Tongue (tissue), 1 donor: ENCODE measurements at regions not wholly inside any gene's neighbourhood (a gene's known extent, or its start where the extent isn't known, plus 50 kb on each side); places are given as distances from the start of the nearest gene placed in this dataset.
A peak's percentile ranks its signal among the peaks of the same experiment; 100 is the strongest.

Experiments
- DNase-seq: peaks from one replicate; pipeline ENCODE4 v3.0.0-alpha.2; 2015

GRCh38 chr7:67843001-67843565 is 846.5 kb downstream of the TYW1 start:
- DNase-seq = no peak

DNA sequence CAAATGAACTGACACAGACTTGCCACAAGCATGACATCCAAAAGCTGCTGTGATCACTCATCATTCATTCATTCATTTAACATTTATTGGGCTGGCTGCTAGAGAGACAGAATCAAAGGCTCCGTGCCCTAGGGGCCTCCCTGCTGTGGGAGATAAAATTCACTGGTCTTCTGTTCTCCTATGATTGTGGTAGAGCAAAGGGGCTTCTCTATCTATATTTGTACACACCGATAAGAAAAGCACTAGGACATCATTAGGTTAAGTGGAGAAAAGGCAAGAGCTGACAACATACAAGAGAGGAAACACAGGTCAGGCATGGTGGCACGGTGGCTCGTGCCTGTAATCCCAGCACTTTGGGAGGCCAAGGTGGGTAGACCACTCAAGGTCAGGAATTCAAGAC is 847.0 kb downstream of the TYW1 start:
- DNase-seq = no peak

GRCh38 chr7:67847092-67847787 is 850.6 kb downstream of the TYW1 start:
- DNase-seq = no peak

- DNase-seq = peak; percentile 61
Measured at GRCh38 chr7:67854221-67855178, 857.9 kb downstream of the TYW1 start.

DNA sequence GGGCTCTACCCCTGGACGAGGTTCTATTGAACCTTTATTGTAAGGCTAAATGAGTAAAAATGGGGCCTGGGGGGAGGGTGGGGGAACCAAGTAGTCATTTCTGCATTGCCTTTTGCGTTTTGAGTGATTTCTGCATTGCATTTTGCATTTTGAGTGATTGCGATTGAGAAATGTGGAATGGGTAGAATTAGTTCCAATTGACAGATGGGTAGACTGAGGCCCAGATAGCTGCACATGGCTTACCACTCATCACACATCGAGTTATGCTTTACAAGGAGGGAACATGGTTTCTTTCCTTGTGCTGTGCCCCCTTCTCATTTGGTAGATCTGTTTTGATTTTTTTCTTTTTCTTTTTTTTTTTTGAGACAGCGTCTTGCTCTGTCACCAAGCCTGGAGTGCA is 858.7 kb downstream of the TYW1 start:
- DNase-seq = no peak

- no peak for DNase-seq
Measured at GRCh38 chr7:67856046-67856445, 859.4 kb downstream of the TYW1 start.

- DNase-seq = no peak
Measured at GRCh38 chr7:67857698-67858097, 861.1 kb downstream of the TYW1 start.

DNA sequence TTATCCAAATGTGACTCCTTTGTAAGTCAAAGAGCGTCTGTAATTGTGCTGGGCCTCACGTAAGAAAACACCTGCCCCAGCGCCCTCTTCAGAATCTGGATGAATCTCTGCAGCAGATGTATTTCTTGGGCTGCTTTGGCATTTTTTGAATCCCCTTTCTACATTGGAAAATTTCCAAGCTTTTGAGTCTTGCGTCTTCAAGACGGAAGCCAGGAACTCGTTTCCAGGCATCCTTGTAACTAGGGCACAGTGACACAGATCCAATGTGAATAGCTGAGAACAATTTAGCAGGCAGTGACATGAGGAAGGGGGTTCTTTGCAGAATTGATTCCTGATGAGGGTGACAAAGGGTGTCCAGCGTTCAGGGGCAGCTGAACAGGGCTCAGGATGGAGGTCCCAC is 862.3 kb downstream of the TYW1 start:
- DNase-seq = peak; percentile 15

- no peak for DNase-seq
Measured at GRCh38 chr7:67863911-67864310, 867.3 kb downstream of the TYW1 start.

DNA sequence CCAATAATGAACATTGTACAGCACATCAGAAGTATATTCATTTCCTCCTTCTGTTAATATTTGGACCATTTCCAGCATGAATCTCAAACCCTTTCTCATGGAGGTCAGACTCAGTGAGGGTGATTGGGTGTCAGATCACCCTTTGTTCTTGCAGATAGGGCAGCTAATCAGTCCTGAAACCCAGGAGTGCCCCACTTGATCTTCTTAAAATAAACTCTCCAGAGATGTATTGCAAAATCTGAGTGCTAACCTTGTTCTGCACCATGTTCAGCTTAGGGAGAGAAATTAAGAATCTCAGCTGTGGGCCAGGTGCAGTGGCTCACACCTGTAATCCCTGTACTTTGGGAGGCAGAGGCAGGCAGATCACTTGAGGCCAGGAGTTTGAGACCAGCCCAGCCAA is 869.4 kb downstream of the TYW1 start:
- no peak for DNase-seq

GRCh38 chr7:67866812-67867211 is 870.2 kb downstream of the TYW1 start:
- no peak for DNase-seq

DNA sequence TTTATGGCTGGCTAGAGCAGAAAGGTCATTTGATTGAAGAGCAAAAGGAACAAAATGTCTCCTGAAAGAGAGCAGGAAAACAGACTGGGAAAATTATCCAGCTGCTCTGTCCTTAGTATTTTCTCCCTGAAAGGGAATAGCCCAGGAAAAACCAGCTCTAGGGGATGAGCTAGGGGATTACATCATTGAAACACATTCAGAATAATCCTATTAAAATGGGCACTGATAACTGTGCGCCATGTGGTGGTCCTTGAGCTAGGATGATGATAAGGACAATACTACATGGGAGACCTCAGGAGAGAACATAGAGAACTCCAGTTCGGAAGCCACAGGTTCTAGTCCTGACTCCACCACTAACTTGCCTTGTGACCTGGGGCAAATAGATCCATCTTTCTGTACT is 873.8 kb downstream of the TYW1 start:
- DNase-seq = no peak

DNA sequence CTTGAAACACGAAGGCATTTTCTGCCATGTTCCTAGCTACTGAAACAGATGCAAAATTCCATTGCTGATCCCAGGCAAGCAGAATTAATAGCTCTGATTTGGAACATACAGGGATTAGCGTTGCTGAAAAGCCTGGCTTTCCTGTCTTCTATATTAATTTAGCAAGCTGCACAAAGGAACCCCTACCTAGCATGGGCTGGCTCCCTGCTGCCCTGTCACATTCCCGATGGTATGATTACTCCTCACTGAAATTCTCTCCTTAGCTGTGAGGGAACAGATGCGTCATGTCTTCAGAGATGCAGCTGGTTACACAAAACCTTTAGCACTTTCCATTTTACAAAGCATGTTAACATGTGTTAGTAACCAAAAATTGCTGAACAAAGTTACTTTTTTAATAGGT is 878.9 kb downstream of the TYW1 start:
- no peak for DNase-seq

DNA sequence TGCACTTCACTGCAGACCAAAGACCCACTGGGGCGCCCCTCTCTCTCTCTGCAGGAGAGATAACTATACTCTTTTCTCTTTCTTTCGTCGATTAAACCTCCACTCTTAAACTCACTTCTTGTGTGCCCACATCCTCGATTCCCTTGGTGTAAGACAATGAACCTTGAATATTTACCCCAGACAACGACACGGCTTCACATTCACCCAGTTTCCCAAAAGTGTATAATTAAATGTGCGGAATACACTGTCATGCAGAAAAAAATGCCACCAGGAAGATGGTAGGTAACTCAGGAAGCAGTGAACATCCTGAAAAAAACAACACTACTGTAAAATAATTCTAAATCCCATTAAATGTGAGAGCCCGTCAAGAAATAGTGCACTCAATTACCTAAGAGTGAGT is 882.2 kb downstream of the TYW1 start:
- no peak for DNase-seq

DNA sequence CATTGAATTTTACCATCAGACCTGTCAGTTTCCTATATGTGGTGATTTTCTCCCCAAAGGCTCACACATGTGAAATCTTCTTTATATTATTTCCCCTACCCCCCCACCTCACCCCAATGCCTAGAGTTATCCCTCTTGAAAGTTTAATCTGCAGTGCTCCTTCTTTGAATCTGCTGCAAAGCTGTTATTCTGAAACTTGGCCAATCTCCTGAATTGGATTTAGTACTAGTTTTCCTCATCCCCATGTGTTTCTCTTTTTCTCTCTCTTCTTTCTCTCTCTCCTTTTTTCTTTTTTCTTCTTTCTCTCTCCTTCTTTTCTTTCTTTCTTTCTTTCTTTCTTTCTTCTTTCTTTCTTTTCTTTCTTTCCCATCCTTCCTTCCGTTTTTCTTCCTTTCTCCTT is 886.2 kb downstream of the TYW1 start:
- DNase-seq = no peak

DNA sequence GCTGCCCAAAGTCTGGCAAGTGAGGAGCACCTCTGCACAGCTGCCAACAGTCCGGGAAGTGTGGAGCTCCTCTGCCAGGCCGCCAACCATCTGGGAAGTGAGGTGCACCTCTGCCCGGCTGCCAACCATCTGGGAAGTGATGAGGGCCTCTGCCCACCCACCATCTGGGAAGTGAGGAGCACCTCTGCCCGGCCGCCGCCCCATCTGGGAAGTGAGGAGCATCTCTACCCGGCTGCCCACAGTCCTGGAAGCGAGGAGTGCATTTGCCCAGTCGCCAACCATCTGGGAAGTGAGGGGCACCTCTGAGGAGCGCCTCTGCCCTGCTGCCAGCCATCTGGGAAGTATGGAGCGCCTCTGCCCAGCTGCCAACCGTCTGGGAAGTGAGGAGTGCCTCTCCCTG is 893.7 kb downstream of the TYW1 start:
- no peak for DNase-seq

- DNase-seq = no peak
Measured at GRCh38 chr7:67894746-67895145, 898.1 kb downstream of the TYW1 start.

GRCh38 chr7:67896721-67897120 is 900.1 kb downstream of the TYW1 start:
- no peak for DNase-seq

DNA sequence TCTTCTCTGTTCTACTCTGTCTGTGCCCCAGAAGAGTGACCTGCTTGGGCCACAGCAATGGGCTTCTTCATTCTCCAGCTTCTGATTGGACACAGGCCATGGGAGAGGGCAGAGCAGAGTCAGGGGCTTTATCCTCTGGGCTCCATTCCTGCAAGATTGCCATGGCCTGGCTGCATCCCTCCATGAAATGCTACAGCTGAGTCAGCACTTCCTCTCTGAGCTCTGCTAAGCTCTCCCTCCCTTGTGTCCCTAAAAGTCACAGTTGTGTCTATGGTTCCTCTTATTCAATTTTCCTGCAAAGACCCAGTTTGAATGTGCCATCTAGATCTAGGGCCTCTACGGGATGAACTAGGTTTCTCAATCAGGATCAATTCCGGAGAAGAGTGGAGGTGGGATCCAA is 903.8 kb downstream of the TYW1 start:
- DNase-seq = no peak

DNA sequence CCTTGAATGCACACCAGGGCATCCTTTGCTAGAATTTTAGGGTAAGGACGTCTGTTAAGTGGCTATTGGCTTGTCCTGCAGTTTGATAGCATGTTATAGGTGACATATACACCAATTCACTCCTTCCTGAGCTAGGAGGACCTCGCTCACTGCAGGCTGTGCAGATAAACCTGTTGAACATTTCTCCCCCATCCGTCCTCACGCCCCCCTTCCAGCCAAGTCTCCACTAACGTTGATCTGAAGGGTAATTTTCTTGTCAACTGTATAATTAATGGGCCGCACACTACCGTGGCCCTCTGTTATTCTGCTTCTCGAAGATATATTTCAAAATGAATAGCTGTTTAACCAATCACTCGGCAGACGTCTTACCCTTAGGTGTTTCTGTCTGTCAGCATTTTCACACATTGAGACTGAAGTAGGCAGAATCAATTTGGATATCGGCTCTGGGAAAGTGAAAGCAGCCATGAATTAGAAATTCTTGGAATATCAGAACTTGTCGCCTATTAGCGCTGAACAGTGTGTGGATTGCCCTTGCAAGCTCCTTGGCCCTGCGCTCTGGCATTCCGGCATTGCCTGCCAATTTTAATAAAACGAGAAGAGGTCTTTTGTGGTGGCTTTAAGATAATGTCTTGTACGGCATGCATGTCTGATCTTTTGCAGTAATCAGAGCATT is 905.3 kb downstream of the TYW1 start:
- peak; percentile 42 for DNase-seq

GRCh38 chr7:67907792-67908191 is 911.2 kb downstream of the TYW1 start:
- no peak for DNase-seq

GRCh38 chr7:67912437-67912836 is 915.8 kb downstream of the TYW1 start:
- no peak for DNase-seq

DNA sequence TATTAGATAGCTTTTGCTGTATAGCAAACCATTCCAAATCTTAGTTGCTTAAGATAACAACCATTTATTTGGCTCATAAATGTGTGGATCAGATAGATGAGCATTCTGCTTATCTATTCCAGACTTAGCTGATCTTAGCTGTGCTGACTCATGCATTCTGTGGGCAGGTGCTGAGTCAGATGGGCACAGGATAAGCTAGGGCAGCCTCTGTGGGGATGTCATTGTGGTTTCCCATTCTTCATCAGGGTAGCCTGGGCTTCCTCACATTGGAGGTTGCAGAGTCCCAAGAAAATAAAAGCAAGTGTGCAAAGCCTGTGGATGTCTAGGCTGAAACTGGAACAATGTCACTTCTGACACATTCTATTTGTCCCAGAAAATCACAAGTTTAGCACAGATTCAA is 917.0 kb downstream of the TYW1 start:
- no peak for DNase-seq
